Upper lobe of left lung (tissue), 6 donors: ENCODE measurements at regions not wholly inside any gene's neighbourhood (a gene's known extent, or its start where the extent isn't known, plus 50 kb on each side); places are given as distances from the start of the nearest gene placed in this dataset.

Experiments
- ATAC-seq, 2 donors: fragments of 200-7000 bp; cut with Tn5 transposase; one replicate each; pipeline ENCODE4 v1.9.1; 2022; ENCODE audit warnings: mild to moderate bottlenecking in 2 of 2, moderate library complexity in 2 of 2; ENCODE audit not compliant: low FRiP score in 2 of 2
- DNase-seq, 2 donors: peaks; one replicate each; pipeline ENCODE4 v3.0.0-alpha.2; 2019 to 2020
- H3K27ac ChIP-seq, 4 donors: fragments of 200-600 bp; sonication (generic); one replicate each; pipeline ENCODE4 v1.5.1; 2016 to 2019
- H3K27me3 ChIP-seq, 4 donors: fragments of 200-600 bp; sonication (generic); one replicate each; pipeline ENCODE4 v1.5.1; 2017 to 2019
- H3K36me3 ChIP-seq, 4 donors: fragments of 200-600 bp; sonication (generic); one replicate each; pipeline ENCODE4 v1.5.1; 2016 to 2019
- H3K4me1 ChIP-seq, 4 donors: fragments of 200-600 bp; sonication (generic); one replicate each; pipeline ENCODE4 v1.5.1; 2018 to 2019
- H3K4me3 ChIP-seq, 4 donors: fragments of 200-600 bp; sonication (generic); one replicate each; pipeline ENCODE4 v1.5.1; 2017 to 2019; ENCODE audit warnings: mild to moderate bottlenecking in 2 of 4, moderate library complexity in 1 of 4
- H3K9me3 ChIP-seq, 4 donors: fragments of 200-600 bp; sonication (generic); one replicate each; pipeline ENCODE4 v1.5.1; 2018 to 2019
- EP300 ChIP-seq, 4 donors: sonication (generic); formaldehyde crosslinking; IDR thresholded peaks; one replicate each; pipeline ENCODE4 v1.5.1; 2017; ENCODE audit warnings: antibody characterized with exemption in 4 of 4, control low read depth in 2 of 4
- POLR2A ChIP-seq, 4 donors: fragments of 450-650 bp; IDR thresholded peaks; one replicate each; pipeline ENCODE4 v1.5.1; 2016 to 2017; ENCODE audit warnings: antibody characterized with exemption in 4 of 4, mild to moderate bottlenecking in 2 of 4
- POLR2AphosphoS5 ChIP-seq, 2 donors: sonication (generic); formaldehyde crosslinking; IDR thresholded peaks; one replicate each; pipeline ENCODE4 v1.5.1; 2017; ENCODE audit warnings: antibody characterized with exemption in 2 of 2
- WGBS, 2 donors: methylation state at CpG; one replicate each; pipeline ENCODE4 v1.1.5; 2017 to 2018; 5-methylcytosine and 5-hydroxymethylcytosine counted together
- TF ChIP-seq, protein P1 (sequence below), 6 experiments: fragments of 450-650 bp in 4 of 6; fragments of 200-600 bp in 2 of 6; sonication (generic) in 2 of 6; IDR thresholded peaks; one replicate each; pipeline ENCODE4 v1.5.1; 2016 to 2019; ENCODE audit warnings: antibody characterized with exemption in 6 of 6
- donor health status: DM: no; HTN: no; CAD: no; lungs with moderate emphysema.
- donor health status: DM: no; HTN: yes; CAD: no; lungs with severe emphysema.

- Histone ChIP-seq H3K27ac (no peak overlapping the region), H3K9me3 (peaks cover 0 to 10% (median 6%) of the 10 kb centered on the region in 4 donors), H3K27me3 (no peaks in the 10 kb centered on the region), H3K4me1 (no peaks in the 10 kb centered on the region), H3K4me3 (no peak overlapping the region), H3K36me3 (no peaks in the 10 kb centered on the region)
- DNase-seq: no peak
- ATAC-seq: no peak
- 66 to 75% methylated on average over 6 of the region's 6 CpGs for WGBS, 2 donors
- TF ChIP-seq POLR2A (IDR thresholded peaks at IDR 0.05) (no peak), EP300 (IDR thresholded peaks at IDR 0.05) (no peak), POLR2AphosphoS5 (IDR thresholded peaks at IDR 0.05) (no peak)
- TF ChIP-seq, protein P1, sequence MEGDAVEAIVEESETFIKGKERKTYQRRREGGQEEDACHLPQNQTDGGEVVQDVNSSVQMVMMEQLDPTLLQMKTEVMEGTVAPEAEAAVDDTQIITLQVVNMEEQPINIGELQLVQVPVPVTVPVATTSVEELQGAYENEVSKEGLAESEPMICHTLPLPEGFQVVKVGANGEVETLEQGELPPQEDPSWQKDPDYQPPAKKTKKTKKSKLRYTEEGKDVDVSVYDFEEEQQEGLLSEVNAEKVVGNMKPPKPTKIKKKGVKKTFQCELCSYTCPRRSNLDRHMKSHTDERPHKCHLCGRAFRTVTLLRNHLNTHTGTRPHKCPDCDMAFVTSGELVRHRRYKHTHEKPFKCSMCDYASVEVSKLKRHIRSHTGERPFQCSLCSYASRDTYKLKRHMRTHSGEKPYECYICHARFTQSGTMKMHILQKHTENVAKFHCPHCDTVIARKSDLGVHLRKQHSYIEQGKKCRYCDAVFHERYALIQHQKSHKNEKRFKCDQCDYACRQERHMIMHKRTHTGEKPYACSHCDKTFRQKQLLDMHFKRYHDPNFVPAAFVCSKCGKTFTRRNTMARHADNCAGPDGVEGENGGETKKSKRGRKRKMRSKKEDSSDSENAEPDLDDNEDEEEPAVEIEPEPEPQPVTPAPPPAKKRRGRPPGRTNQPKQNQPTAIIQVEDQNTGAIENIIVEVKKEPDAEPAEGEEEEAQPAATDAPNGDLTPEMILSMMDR (IDR thresholded peaks at IDR 0.05): no peak
Observed at GRCh38 chr20:10129749-10130148, 88.9 kb upstream of the SNAP25 start.

DNA sequence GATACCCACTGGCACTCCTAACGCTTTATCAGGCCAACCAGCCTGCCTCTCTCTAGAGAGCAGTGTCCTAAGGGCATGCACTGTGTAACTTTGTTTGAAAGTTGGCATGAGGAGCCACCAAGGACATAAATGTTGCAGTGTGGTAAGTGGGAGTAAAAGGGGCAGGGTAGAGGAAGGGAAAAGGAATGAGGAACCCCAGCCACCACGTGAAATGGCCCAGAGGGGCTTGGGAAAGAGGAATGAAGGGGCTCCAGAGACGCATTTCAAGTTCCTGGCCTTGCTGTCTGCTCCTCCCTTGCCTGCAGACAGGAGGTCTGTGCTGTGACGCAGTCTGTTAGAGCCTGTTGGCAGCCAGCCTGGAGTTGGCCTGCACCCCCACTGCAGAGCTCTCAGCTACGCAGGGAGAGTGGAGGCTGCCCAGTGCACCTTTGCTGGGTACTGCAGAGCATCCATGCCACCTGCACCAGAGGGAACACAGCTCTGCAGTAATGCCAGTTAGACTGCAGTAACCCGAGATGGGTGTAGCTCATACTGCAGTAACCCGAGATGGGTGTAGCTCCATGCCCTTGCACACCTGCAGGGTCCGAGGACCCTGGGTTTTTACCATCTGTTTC is 86.8 kb upstream of the SNAP25 start:
- H3K9me3 ChIP-seq: no peaks in the 10 kb centered on the region
- WGBS, 2 donors: 28 to 35% methylated on average over 5 to 8 of the region's 8 CpGs
- H3K36me3 ChIP-seq: no peaks in the 10 kb centered on the region
- ATAC-seq (peak in 1 of 2 donors; percentile 20), DNase-seq (peak in 1 of 2 donors; percentile 22)
- H3K4me3 ChIP-seq: no peak overlapping the region
- H3K4me1 ChIP-seq: no peaks in the 10 kb centered on the region
- H3K27ac ChIP-seq: no peak overlapping the region
- TF ChIP-seq, protein P1 (IDR thresholded peaks at IDR 0.05): no peak
- TF ChIP-seq EP300 (IDR thresholded peaks at IDR 0.05): no peak
- no peak for TF ChIP-seq POLR2A (IDR thresholded peaks at IDR 0.05)
- no peak for TF ChIP-seq POLR2AphosphoS5 (IDR thresholded peaks at IDR 0.05)
- no peaks in the 10 kb centered on the region for H3K27me3 ChIP-seq

DNA sequence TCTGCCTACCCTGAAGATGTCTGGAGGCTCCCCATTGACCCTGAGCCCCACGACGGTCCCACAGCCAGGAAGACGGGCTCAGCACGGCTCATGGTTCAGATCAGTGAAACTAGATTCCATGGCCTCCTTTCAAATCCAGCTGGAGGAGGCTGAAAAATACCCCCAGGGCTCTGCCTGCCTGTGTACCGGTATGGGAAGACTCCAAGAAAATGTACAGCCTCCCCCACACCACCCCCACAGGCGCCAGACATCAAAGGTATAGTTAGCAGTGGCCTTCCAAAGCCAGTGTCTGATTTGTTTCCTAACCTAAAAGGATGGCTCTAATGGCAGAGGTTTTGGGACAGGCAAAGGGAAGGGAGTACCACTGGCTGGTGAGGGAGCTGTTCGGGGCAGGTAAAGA is 86.2 kb upstream of the SNAP25 start:
- WGBS, 2 donors: 42 to 75% methylated on average over 4 to 7 of the region's 7 CpGs
- ATAC-seq: no peak

GRCh38 chr20:10133532-10133931 is 85.1 kb upstream of the SNAP25 start:
- H3K4me1 ChIP-seq: no peaks in the 10 kb centered on the region
- H3K4me3 ChIP-seq: no peak overlapping the region
- H3K9me3 ChIP-seq: no peaks in the 10 kb centered on the region
- 85 to 88% methylated on average over 4 of the region's 4 CpGs for WGBS, 2 donors
- H3K27ac ChIP-seq: no peak overlapping the region
- no peaks in the 10 kb centered on the region for H3K27me3 ChIP-seq
- ATAC-seq (no peak), DNase-seq (no peak)
- no peaks in the 10 kb centered on the region for H3K36me3 ChIP-seq
- TF ChIP-seq, protein P1 (IDR thresholded peaks at IDR 0.05): no peak
- TF ChIP-seq POLR2AphosphoS5 (IDR thresholded peaks at IDR 0.05) (no peak), EP300 (IDR thresholded peaks at IDR 0.05) (no peak)

More for the DNA sequence above, 86.2 kb upstream of the SNAP25 start:
- TF ChIP-seq POLR2A (IDR thresholded peaks at IDR 0.05): no peak
- no peak for DNase-seq
- H3K27ac ChIP-seq: no peak overlapping the region
- H3K4me1 ChIP-seq: no peaks in the 10 kb centered on the region
- no peaks in the 10 kb centered on the region for H3K9me3 ChIP-seq
- H3K27me3 ChIP-seq: no peaks in the 10 kb centered on the region
- H3K4me3 ChIP-seq: no peak overlapping the region
- no peaks in the 10 kb centered on the region for H3K36me3 ChIP-seq

- no peak for ATAC-seq
- Histone ChIP-seq H3K4me3 (no peak overlapping the region), H3K4me1 (no peaks in the 10 kb centered on the region), H3K27me3 (no peaks in the 10 kb centered on the region), H3K36me3 (no peaks in the 10 kb centered on the region), H3K9me3 (no peaks in the 10 kb centered on the region), H3K27ac (no peak overlapping the region)
- TF ChIP-seq, protein P1 (IDR thresholded peaks at IDR 0.05): no peak
- TF ChIP-seq POLR2AphosphoS5 (IDR thresholded peaks at IDR 0.05): no peak
- TF ChIP-seq EP300 (IDR thresholded peaks at IDR 0.05): no peak
- no peak for TF ChIP-seq POLR2A (IDR thresholded peaks at IDR 0.05)
- DNase-seq: no peak
- WGBS, 2 donors: 78 to 81% methylated on average over 4 of the region's 4 CpGs
Observed at GRCh38 chr20:10134176-10134575, 84.5 kb upstream of the SNAP25 start.
